H9 (cell line): ENCODE measurements at regions not wholly inside any gene's neighbourhood (a gene's known extent, or its start where the extent isn't known, plus 50 kb on each side); places are given as distances from the start of the nearest gene placed in this dataset.

ENCODE experiments used
- DNase-seq: peaks from one replicate; pipeline ENCODE4 v3.0.0-alpha.2; 2017
- H2AFZ ChIP-seq: one replicate; pipeline ENCODE4 v1.6.1; 2013; ENCODE audit warnings: mild to moderate bottlenecking, low read length, control low read depth, moderate library complexity
- H2AK5ac ChIP-seq: 2 replicates; pipeline ENCODE4 v1.6.1; 2013; ENCODE audit warnings: low read length, control low read depth, mixed read lengths; ENCODE audit not compliant: insufficient read length
- H2BK120ac ChIP-seq: one replicate; pipeline ENCODE4 v1.6.1; 2013; ENCODE audit warnings: low read depth, mild to moderate bottlenecking, low read length, control low read depth, inconsistent platforms; ENCODE audit not compliant: poor library complexity, severe bottlenecking
- H2BK12ac ChIP-seq: 2 replicates; pipeline ENCODE4 v1.6.1; 2013; ENCODE audit warnings: low read length, control low read depth, mixed read lengths, low read depth; ENCODE audit not compliant: insufficient read length
- H2BK15ac ChIP-seq: 2 replicates; pipeline ENCODE4 v1.6.1; 2013; ENCODE audit warnings: low read depth, low read length, control low read depth
- H2BK20ac ChIP-seq: one replicate; pipeline ENCODE4 v1.6.1; 2013; ENCODE audit warnings: low read depth, mild to moderate bottlenecking, low read length, control low read depth, inconsistent platforms; ENCODE audit not compliant: poor library complexity, severe bottlenecking
- H2BK5ac ChIP-seq: 2 replicates; pipeline ENCODE4 v1.6.1; 2013; ENCODE audit warnings: low read length, control low read depth, mixed read lengths; ENCODE audit not compliant: insufficient read length
- H3K14ac ChIP-seq: 2 replicates; pipeline ENCODE4 v1.6.1; 2013; ENCODE audit warnings: low read length, control low read depth; ENCODE audit not compliant: insufficient read depth
- H3K18ac ChIP-seq: 2 replicates; pipeline ENCODE4 v1.6.1; 2013; ENCODE audit warnings: low read depth, mild to moderate bottlenecking, mixed read lengths, low read length, control low read depth; ENCODE audit not compliant: insufficient read length
- H3K23ac ChIP-seq: 2 replicates; pipeline ENCODE4 v1.6.1; 2013; ENCODE audit warnings: low read length, control low read depth, mixed read lengths, low read depth; ENCODE audit not compliant: insufficient read length
- H3K23me2 ChIP-seq: 2 replicates; pipeline ENCODE4 v1.6.1; 2013; ENCODE audit warnings: low read depth, mild to moderate bottlenecking, mixed read lengths, low read length, control low read depth; ENCODE audit not compliant: insufficient read length, poor library complexity, severe bottlenecking
- H3K27ac ChIP-seq: 2 replicates; pipeline ENCODE4 v1.5.1; 2013; ENCODE audit warnings: low read length, control low read depth, mixed read lengths, low read depth; ENCODE audit not compliant: insufficient read length
- H3K27me3 ChIP-seq: 2 replicates; pipeline ENCODE4 v1.6.1; 2013; ENCODE audit warnings: low read length, control low read depth, inconsistent platforms; ENCODE audit not compliant: insufficient read depth
- H3K4ac ChIP-seq: 2 replicates; pipeline ENCODE4 v1.6.1; 2013; ENCODE audit warnings: low read depth, mild to moderate bottlenecking, control low read depth, inconsistent platforms, low read length, moderate library complexity
- H3K4me1 ChIP-seq: 2 replicates; pipeline ENCODE4 v1.6.1; 2013; ENCODE audit warnings: low read length, control low read depth, inconsistent platforms; ENCODE audit not compliant: insufficient read depth
- H3K4me2 ChIP-seq: 2 replicates; pipeline ENCODE4 v1.6.1; 2013; ENCODE audit warnings: low read length, control low read depth, mixed read lengths; ENCODE audit not compliant: insufficient read length, insufficient read depth
- H3K56ac ChIP-seq: 2 replicates; pipeline ENCODE4 v1.6.1; 2013; ENCODE audit warnings: low read depth, mild to moderate bottlenecking, mixed read lengths, low read length, control low read depth; ENCODE audit not compliant: insufficient read length
- H3K79me1 ChIP-seq: 2 replicates; pipeline ENCODE4 v1.6.1; 2013; ENCODE audit warnings: low read depth, mild to moderate bottlenecking, moderate library complexity, low read length, control low read depth, inconsistent platforms; ENCODE audit not compliant: insufficient read depth, poor library complexity, severe bottlenecking
- H3K79me2 ChIP-seq: 2 replicates; pipeline ENCODE4 v1.6.1; 2013; ENCODE audit warnings: low read length, control low read depth, inconsistent platforms; ENCODE audit not compliant: insufficient read depth
- H3K9ac ChIP-seq: 2 replicates; pipeline ENCODE4 v1.6.1; 2013; ENCODE audit warnings: low read length, control low read depth, mixed read lengths; ENCODE audit not compliant: insufficient read length; ENCODE audit errors: extremely low read depth
- H3K9me3 ChIP-seq: one replicate; pipeline ENCODE4 v1.6.1; 2013; ENCODE audit warnings: low read depth, low read length, inconsistent platforms; ENCODE audit not compliant: control insufficient read depth
- H3T11ph ChIP-seq: one replicate; pipeline ENCODE4 v1.6.1; 2013; ENCODE audit warnings: mild to moderate bottlenecking, low read length, control low read depth, inconsistent platforms
- H4K20me1 ChIP-seq: one replicate; pipeline ENCODE4 v1.6.1; 2013; ENCODE audit not compliant: control insufficient read depth, insufficient read length, insufficient read depth
- H4K5ac ChIP-seq: 2 replicates; pipeline ENCODE4 v1.6.1; 2013; ENCODE audit warnings: low read depth, mild to moderate bottlenecking, mixed read lengths, low read length, control low read depth; ENCODE audit not compliant: insufficient read length
- H4K8ac ChIP-seq: replicated peaks from 2 replicates; pipeline ENCODE4 v1.6.1; 2013; ENCODE audit warnings: low read length, control low read depth, mixed read lengths, low read depth; ENCODE audit not compliant: insufficient read length
- H4K91ac ChIP-seq: 2 replicates; pipeline ENCODE4 v1.6.1; 2013; ENCODE audit warnings: low read depth, mild to moderate bottlenecking, moderate library complexity, mixed read lengths, low read length, control low read depth; ENCODE audit not compliant: insufficient read length
- H3K27ac Mint-ChIP-seq, 3 experiments: 2 replicates in 2 of 3; 3 replicates in 1 of 3; pipeline ENCODE4 v1.8.0; 2020 to 2021; ENCODE audit warnings: mixed read lengths in 3 of 3, mild to moderate bottlenecking in 1 of 3, moderate library complexity in 1 of 3
- H3K27me3 Mint-ChIP-seq: 2 replicates; pipeline ENCODE4 v1.8.0; 2021; ENCODE audit warnings: low read depth, mild to moderate bottlenecking, moderate library complexity, mixed read lengths
- H3K36me3 Mint-ChIP-seq, 3 experiments: 2 replicates in 2 of 3; 3 replicates in 1 of 3; pipeline ENCODE4 v1.8.0; 2020 to 2021; ENCODE audit warnings: low read depth in 3 of 3, mixed read lengths in 3 of 3; ENCODE audit not compliant: insufficient read depth in 1 of 3
- H3K4me1 Mint-ChIP-seq, 2 experiments: 2 replicates each; pipeline ENCODE4 v1.8.0; 2020; ENCODE audit warnings: mixed read lengths in 2 of 2
- H3K4me3 Mint-ChIP-seq, 2 experiments: 2 replicates in 1 of 2; 3 replicates in 1 of 2; pipeline ENCODE4 v1.8.0; 2020 to 2021; ENCODE audit warnings: mild to moderate bottlenecking in 2 of 2, mixed read lengths in 2 of 2, moderate library complexity in 1 of 2
- H3K9me3 Mint-ChIP-seq, 2 experiments: 2 replicates in 1 of 2; 3 replicates in 1 of 2; pipeline ENCODE4 v1.8.0; 2020; ENCODE audit warnings: mild to moderate bottlenecking in 2 of 2, mixed read lengths in 2 of 2, moderate library complexity in 1 of 2
- WGBS: extraction: QIAGEN DNeasy Blood & Tissue Kit; methylation state at CpG from one replicate; pipeline ENCODE4 v1.1.7; 2013; ENCODE audit warnings: missing lambda C conversion rate, low lambda C conversion rate, mixed read lengths; ENCODE audit not compliant: insufficient read length; ENCODE audit errors: extremely low coverage; 5-methylcytosine and 5-hydroxymethylcytosine counted together
- TF ChIP-seq, protein P1 (sequence below): fragments of 200-600 bp; sonication (generic); conservative IDR thresholded peaks from 3 replicates; pipeline ENCODE4 v1.8.0; 2021; ENCODE audit warnings: antibody characterized with exemption, mild to moderate bottlenecking

DNA sequence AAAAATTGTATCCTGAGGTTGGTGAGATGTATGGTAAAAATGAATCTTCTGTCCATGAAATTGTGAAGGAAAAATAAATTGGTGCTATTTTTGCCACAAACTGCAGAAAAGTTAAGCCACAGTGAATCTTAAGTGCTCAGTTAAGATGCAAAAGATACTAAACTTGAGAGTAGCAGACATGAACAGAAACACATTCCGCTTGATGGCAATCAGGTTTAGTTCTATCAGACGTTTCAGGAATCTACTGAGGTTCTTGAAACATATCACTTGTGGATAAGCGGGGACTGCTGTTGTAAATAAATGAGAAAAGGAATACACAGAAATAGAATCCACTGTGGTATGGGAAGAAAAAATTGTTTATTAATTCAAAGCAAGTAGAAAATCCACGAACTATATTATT, 311.2 kb upstream of the PRR16 start:
- WGBS: no CpG with 5 or more reads among the region's 4 CpGs
- H3K9me3 ChIP-seq: no peaks in the 10 kb centered on the region
- Mint-ChIP-seq H3K27me3 (no peaks in the 10 kb centered on the region; the same call in 1 of the 2 replicates), H3K27ac (no peak overlapping the region; a peak in 1 of 7 replicates), H3K4me3 (no peak overlapping the region), H3K4me1 (peaks cover 10% of the 10 kb centered on the region in 2 experiments; a peak in 3 of 4 replicates), H3K9me3 (no peaks in the 10 kb centered on the region; a peak in 1 of 5 replicates), H3K36me3 (no peaks in the 10 kb centered on the region)
- H2AK5ac ChIP-seq: no peak overlapping the region
- H3K56ac ChIP-seq: no peak overlapping the region
- H3K4me1 ChIP-seq: no peaks in the 10 kb centered on the region
- H3T11ph ChIP-seq: no peak overlapping the region
- no peak overlapping the region for H2BK5ac ChIP-seq
- no peak overlapping the region for H3K14ac ChIP-seq
- H3K4ac ChIP-seq: no peak overlapping the region
- no peak overlapping the region for H2AFZ ChIP-seq
- no peak overlapping the region for H3K9ac ChIP-seq
- no peak overlapping the region for H3K27ac ChIP-seq
- H3K4me2 ChIP-seq: no peak overlapping the region
- no peak overlapping the region for H2BK20ac ChIP-seq
- H3K18ac ChIP-seq: no peak overlapping the region
- H3K79me2 ChIP-seq: no peaks in the 10 kb centered on the region
- no peak overlapping the region for H4K8ac ChIP-seq
- no peak overlapping the region for H2BK15ac ChIP-seq
- TF ChIP-seq, protein P1, sequence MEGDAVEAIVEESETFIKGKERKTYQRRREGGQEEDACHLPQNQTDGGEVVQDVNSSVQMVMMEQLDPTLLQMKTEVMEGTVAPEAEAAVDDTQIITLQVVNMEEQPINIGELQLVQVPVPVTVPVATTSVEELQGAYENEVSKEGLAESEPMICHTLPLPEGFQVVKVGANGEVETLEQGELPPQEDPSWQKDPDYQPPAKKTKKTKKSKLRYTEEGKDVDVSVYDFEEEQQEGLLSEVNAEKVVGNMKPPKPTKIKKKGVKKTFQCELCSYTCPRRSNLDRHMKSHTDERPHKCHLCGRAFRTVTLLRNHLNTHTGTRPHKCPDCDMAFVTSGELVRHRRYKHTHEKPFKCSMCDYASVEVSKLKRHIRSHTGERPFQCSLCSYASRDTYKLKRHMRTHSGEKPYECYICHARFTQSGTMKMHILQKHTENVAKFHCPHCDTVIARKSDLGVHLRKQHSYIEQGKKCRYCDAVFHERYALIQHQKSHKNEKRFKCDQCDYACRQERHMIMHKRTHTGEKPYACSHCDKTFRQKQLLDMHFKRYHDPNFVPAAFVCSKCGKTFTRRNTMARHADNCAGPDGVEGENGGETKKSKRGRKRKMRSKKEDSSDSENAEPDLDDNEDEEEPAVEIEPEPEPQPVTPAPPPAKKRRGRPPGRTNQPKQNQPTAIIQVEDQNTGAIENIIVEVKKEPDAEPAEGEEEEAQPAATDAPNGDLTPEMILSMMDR: no peak
- H3K79me1 ChIP-seq: no peaks in the 10 kb centered on the region
- no peaks in the 10 kb centered on the region for H3K27me3 ChIP-seq
- H2BK12ac ChIP-seq: no peak overlapping the region
- no peaks in the 10 kb centered on the region for H4K20me1 ChIP-seq
- no peaks in the 10 kb centered on the region for H3K23me2 ChIP-seq
- DNase-seq: no peak
- H2BK120ac ChIP-seq: no peak overlapping the region
- no peak overlapping the region for H4K5ac ChIP-seq
- H4K91ac ChIP-seq: no peak overlapping the region
- H3K23ac ChIP-seq: no peak overlapping the region
